ENCODE measurements at regions not wholly inside any gene's neighbourhood (a gene's known extent, or its start where the extent isn't known, plus 50 kb on each side); places are given as distances from the start of the nearest gene placed in this dataset.

DNA sequence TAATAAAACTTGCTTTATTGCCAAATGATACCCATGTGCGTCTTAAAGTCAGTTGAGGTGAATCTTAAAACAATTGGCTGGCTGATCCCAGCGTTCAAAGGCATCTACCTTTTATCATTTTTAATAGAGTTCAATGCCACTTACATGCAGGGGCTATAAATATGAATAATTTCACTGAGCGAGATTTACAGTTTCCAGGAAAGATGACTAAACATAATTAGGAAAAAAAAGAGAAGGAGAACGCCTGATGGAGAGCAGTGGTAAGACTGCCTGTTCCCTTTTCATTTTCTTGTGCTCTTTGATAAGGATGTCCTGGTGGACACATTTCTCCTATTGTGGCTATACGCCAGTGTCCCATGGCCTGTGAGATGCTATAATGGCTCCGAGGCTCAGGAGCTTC, 139.9 kb upstream of the SLC22A23 start:
- no peaks in the 10 kb centered on the region for H3K27me3 ChIP-seq (ENCODE audit: control insufficient read depth, insufficient read depth, low read length)
- H3K9me3 ChIP-seq (ENCODE audit: control insufficient read depth, insufficient read depth, low read length), result no peaks in the 10 kb centered on the region
- no peak overlapping the region for H3K27ac ChIP-seq (ENCODE audit: low read length)
- no CpG with 5 or more reads among the region's 6 CpGs for WGBS (ENCODE audit: insufficient coverage, insufficient read length)
- no peak overlapping the region for H3K4me3 ChIP-seq (ENCODE audit: low read length)
- no peaks in the 10 kb centered on the region for H3K36me3 ChIP-seq (ENCODE audit: control insufficient read depth, insufficient read depth, low read length)
- DNase-seq (ENCODE audit: low read depth, low spot score), result no peak
- no peaks in the 10 kb centered on the region for H3K4me1 ChIP-seq (ENCODE audit: control insufficient read depth, insufficient read depth, low read length)

DNA sequence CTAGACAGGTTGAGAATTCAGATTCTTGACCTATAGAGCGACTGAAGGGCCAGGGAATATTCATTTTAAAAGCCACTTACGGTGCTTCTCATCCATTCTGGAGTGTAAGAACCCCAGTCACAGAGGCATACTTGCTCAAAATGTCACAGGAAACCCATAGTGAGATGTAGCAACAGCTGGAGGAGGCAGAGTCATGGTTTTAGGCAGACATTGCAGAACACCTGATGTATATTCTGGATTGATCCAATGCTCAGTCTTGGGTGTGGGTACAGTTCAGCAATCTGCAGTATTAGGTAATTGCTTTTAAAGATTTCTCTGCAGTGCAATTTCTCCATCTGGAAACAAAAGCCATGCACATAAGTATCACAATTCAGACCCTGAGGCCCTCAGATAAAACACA, 137.4 kb upstream of the SLC22A23 start:
- Histone ChIP-seq H3K4me3 (ENCODE audit: low read length) (no peak overlapping the region), H3K9me3 (ENCODE audit: control insufficient read depth, insufficient read depth, low read length) (no peaks in the 10 kb centered on the region), H3K36me3 (ENCODE audit: control insufficient read depth, insufficient read depth, low read length) (no peaks in the 10 kb centered on the region), H3K4me1 (ENCODE audit: control insufficient read depth, insufficient read depth, low read length) (no peaks in the 10 kb centered on the region), H3K27me3 (ENCODE audit: control insufficient read depth, insufficient read depth, low read length) (no peaks in the 10 kb centered on the region), H3K27ac (ENCODE audit: low read length) (no peak overlapping the region)
- no peak for DNase-seq (ENCODE audit: low read depth, low spot score)
- no CpG with 5 or more reads among the region's 2 CpGs for WGBS (ENCODE audit: insufficient coverage, insufficient read length)

DNA sequence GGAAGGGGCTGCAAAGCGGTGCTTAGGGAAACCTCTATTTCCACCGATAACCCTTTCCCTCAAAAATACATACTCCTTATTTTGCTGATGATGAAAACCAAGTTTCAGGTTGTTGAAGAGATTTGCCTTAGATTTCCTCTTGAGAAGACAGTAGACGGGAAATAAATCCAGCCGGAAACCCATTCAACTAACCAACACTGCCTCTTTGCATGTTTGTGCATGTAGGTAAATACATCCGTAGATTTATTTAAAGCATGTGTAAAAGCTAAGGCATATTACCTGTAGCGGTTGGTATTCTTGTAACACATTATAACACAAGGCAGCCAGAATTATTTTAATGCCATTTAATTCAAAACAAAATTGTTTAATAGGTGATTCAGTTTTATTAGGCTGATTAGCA, 136.3 kb upstream of the SLC22A23 start:
- no peaks in the 10 kb centered on the region for H3K4me1 ChIP-seq (ENCODE audit: control insufficient read depth, insufficient read depth, low read length)
- H3K27me3 ChIP-seq (ENCODE audit: control insufficient read depth, insufficient read depth, low read length), result no peaks in the 10 kb centered on the region
- no CpG with 5 or more reads among the region's 6 CpGs for WGBS (ENCODE audit: insufficient coverage, insufficient read length)
- H3K36me3 ChIP-seq (ENCODE audit: control insufficient read depth, insufficient read depth, low read length), result no peaks in the 10 kb centered on the region
- H3K9me3 ChIP-seq (ENCODE audit: control insufficient read depth, insufficient read depth, low read length), result no peaks in the 10 kb centered on the region
- H3K27ac ChIP-seq (ENCODE audit: low read length), result no peak overlapping the region
- DNase-seq (ENCODE audit: low read depth, low spot score), result no peak
- no peak overlapping the region for H3K4me3 ChIP-seq (ENCODE audit: low read length)

DNA sequence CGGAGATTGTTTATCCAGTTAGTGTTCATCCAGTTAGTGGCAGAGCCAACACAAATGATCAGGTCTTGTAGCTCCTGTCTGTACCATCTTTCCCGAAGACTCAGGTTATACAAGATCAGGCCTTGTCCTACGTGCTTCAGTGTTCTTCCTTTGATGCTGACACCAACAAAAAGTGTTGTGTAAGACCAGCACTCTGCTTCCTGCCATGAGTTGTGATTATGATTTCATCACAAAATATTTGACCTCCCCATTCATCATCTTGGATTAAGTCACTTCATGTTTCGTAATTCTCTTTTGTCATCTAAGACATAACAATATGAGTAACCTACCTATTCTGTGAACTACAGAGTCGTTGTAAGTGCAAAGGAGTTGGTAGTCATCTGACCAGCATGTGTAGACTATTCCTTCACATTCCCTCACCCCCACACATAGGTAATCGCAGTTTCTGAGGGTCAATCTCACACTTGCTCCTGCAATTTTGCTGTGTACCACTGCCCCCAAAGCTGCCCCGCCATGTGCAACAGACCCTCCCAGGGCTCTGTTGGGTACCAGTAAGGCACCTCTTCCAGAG, 135.6 kb upstream of the SLC22A23 start:
- no peak for DNase-seq (ENCODE audit: low read depth, low spot score)
- no peaks in the 10 kb centered on the region for H3K9me3 ChIP-seq (ENCODE audit: control insufficient read depth, insufficient read depth, low read length)
- H3K27ac ChIP-seq (ENCODE audit: low read length), result no peak overlapping the region
- no peak overlapping the region for H3K4me3 ChIP-seq (ENCODE audit: low read length)
- no peaks in the 10 kb centered on the region for H3K4me1 ChIP-seq (ENCODE audit: control insufficient read depth, insufficient read depth, low read length)
- no CpG with 5 or more reads among the region's 7 CpGs for WGBS (ENCODE audit: insufficient coverage, insufficient read length)
- no peaks in the 10 kb centered on the region for H3K27me3 ChIP-seq (ENCODE audit: control insufficient read depth, insufficient read depth, low read length)
- H3K36me3 ChIP-seq (ENCODE audit: control insufficient read depth, insufficient read depth, low read length), result no peaks in the 10 kb centered on the region

DNA sequence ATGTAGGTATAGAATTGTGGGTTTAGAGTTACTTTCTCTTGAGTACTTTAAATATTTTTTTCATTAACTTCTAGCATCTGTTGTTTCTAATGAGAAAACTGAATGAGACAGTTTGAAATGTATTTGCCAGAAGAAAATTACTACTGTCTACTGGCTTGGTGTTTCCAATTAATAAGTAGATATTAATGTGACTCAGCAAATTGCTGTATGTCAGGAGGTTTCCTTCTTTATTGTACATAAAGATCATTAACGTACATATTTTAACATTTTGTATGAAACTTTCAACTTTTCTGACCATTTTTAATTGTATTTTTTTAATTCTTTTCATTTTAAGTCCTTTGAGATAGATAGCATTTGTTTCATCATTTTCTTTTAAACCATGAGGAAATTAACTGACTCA, 135.1 kb upstream of the SLC22A23 start:
- no peaks in the 10 kb centered on the region for H3K27me3 ChIP-seq (ENCODE audit: control insufficient read depth, insufficient read depth, low read length)
- no peaks in the 10 kb centered on the region for H3K9me3 ChIP-seq (ENCODE audit: control insufficient read depth, insufficient read depth, low read length)
- DNase-seq (ENCODE audit: low read depth, low spot score), result no peak
- no CpG with 5 or more reads among the region's 1 CpG for WGBS (ENCODE audit: insufficient coverage, insufficient read length)
- no peak overlapping the region for H3K27ac ChIP-seq (ENCODE audit: low read length)
- H3K4me1 ChIP-seq (ENCODE audit: control insufficient read depth, insufficient read depth, low read length), result no peaks in the 10 kb centered on the region
- no peak overlapping the region for H3K4me3 ChIP-seq (ENCODE audit: low read length)
- no peaks in the 10 kb centered on the region for H3K36me3 ChIP-seq (ENCODE audit: control insufficient read depth, insufficient read depth, low read length)

DNA sequence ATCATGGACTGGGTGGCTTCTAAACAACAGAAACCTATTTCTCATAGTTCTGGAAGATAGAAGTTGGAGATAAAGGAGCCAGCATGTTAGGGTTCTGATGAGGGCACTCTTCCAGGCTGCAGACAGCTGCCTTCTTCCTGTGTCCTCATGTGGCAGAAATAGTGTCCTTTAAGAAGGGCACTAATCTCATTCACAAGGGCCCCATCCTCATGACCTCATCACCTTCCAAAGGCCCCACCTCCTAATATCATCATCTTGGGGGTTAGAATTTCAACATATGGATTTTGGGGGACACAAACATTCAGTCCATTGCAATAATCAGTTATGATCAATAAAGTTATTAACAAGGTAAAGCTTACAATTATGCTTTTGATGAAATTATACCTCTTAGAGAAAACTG, 130.8 kb upstream of the SLC22A23 start:
- no peak for DNase-seq (ENCODE audit: low read depth, low spot score)
- Histone ChIP-seq H3K9me3 (ENCODE audit: control insufficient read depth, insufficient read depth, low read length) (no peaks in the 10 kb centered on the region), H3K4me1 (ENCODE audit: control insufficient read depth, insufficient read depth, low read length) (no peaks in the 10 kb centered on the region), H3K27ac (ENCODE audit: low read length) (no peak overlapping the region), H3K4me3 (ENCODE audit: low read length) (no peak overlapping the region), H3K27me3 (ENCODE audit: control insufficient read depth, insufficient read depth, low read length) (no peaks in the 10 kb centered on the region), H3K36me3 (ENCODE audit: control insufficient read depth, insufficient read depth, low read length) (no peaks in the 10 kb centered on the region)

DNA sequence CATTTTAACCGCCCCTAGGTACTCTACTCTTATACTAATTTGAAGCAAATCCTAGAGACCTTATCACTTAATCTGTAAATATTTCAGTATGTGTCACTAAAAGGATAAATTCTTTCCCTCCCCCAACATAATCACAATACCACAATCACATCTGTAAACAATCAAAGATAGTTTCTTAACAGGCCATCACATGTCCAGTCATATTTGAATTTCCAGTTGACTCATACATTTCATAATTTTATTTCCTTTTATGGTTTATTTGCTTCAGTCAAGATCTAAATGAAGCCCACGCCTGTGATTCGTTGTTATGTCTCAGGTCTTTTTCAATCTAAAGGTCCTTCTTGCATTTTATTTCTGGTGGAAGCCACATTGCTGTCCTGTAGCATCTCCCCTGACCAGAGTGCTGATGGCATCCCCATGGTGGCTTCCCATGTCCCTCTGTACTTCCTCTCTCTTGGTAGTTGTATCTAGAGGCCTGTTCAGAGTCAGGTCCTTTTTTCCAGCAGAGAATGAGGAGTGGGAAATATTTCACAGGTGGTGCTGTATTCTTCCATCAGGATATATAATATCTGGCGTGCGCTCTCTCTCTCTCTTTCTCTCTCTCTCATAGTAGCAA, 128.6 kb upstream of the SLC22A23 start:
- no peak for DNase-seq (ENCODE audit: low read depth, low spot score)
- Histone ChIP-seq H3K36me3 (ENCODE audit: control insufficient read depth, insufficient read depth, low read length) (no peaks in the 10 kb centered on the region), H3K27me3 (ENCODE audit: control insufficient read depth, insufficient read depth, low read length) (no peaks in the 10 kb centered on the region), H3K4me3 (ENCODE audit: low read length) (no peak overlapping the region), H3K4me1 (ENCODE audit: control insufficient read depth, insufficient read depth, low read length) (no peaks in the 10 kb centered on the region), H3K9me3 (ENCODE audit: control insufficient read depth, insufficient read depth, low read length) (no peaks in the 10 kb centered on the region), H3K27ac (ENCODE audit: low read length) (no peak overlapping the region)
- no CpG with 5 or more reads among the region's 5 CpGs for WGBS (ENCODE audit: insufficient coverage, insufficient read length)

DNA sequence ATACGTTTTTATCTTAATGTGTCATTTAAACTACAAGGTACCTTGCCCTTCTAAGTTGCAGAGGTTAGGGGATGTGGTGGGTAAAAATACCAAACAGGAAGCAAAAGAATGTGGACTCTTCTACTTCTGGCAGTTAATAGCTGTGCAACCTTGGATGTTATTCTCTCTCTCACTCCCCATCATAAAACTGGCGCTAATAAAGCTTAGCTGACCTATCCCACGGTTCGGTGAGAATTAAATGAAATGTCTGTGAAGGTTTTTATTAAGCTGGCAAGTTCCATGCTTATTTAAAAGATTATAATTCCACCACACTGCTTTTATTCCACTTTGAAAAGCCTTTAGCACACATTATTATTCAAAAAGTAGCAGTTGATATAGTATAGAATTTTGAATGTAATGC, 127.8 kb upstream of the SLC22A23 start:
- no peaks in the 10 kb centered on the region for H3K36me3 ChIP-seq (ENCODE audit: control insufficient read depth, insufficient read depth, low read length)
- H3K27ac ChIP-seq (ENCODE audit: low read length), result no peak overlapping the region
- no peaks in the 10 kb centered on the region; the same call in 1 of the 2 replicates for H3K4me1 ChIP-seq (ENCODE audit: control insufficient read depth, insufficient read depth, low read length)
- no peaks in the 10 kb centered on the region for H3K9me3 ChIP-seq (ENCODE audit: control insufficient read depth, insufficient read depth, low read length)
- no peak for DNase-seq (ENCODE audit: low read depth, low spot score)
- H3K27me3 ChIP-seq (ENCODE audit: control insufficient read depth, insufficient read depth, low read length), result no peaks in the 10 kb centered on the region
- no peak overlapping the region for H3K4me3 ChIP-seq (ENCODE audit: low read length)
- WGBS (ENCODE audit: insufficient coverage, insufficient read length), result no CpG with 5 or more reads among the region's 4 CpGs

DNA sequence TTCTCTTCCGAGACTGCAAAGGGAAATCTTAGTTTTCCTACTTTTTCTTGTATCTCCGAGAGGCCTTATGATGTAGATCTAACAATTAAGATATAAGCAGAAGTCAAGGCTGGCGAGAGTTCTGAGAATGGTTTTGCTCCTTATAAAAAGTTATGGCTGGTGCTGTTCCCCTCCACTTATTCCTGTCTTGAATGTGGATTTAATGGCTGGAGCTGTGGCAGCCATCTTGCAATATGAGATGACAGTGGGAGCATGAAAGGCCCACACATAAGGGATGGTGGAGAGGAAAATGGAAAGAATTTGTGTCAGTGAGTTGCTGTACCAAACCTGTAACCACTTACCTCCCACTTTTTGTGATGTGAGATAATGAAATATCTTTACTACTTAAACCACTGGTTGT, 124.6 kb upstream of the SLC22A23 start:
- WGBS (ENCODE audit: insufficient coverage, insufficient read length), result no CpG with 5 or more reads among the region's 3 CpGs
- Histone ChIP-seq H3K36me3 (ENCODE audit: control insufficient read depth, insufficient read depth, low read length) (no peaks in the 10 kb centered on the region), H3K27me3 (ENCODE audit: control insufficient read depth, insufficient read depth, low read length) (no peaks in the 10 kb centered on the region), H3K4me1 (ENCODE audit: control insufficient read depth, insufficient read depth, low read length) (peaks cover 2% of the 10 kb centered on the region), H3K4me3 (ENCODE audit: low read length) (no peak overlapping the region), H3K9me3 (ENCODE audit: control insufficient read depth, insufficient read depth, low read length) (no peaks in the 10 kb centered on the region), H3K27ac (ENCODE audit: low read length) (no peak overlapping the region)
- DNase-seq (ENCODE audit: low read depth, low spot score), result no peak

DNA sequence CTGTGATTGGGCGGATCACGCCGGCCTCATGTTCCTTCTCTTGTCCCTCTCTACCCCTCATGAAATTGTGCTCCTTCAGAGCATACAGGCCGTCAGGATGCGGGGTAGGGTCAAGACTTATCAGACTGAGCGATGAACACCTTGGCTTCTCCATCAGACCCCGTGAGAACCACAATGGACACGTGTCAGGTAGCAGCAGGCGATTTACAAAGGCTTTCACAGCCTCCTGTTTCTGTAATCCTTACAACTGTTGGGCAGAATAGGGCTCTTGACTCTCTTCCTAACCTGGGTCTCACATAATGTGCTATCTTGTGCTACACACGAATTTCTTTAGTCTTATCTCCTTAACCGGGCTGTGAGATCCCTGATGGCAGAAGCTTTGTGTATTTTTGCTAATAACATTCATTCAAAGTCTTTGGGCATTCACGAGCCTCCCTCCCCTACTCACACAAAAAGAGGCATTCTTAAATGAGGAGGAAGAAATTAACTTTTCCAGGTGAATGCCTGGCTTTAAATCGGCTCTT, 122.9 kb upstream of the SLC22A23 start:
- H3K27ac ChIP-seq (ENCODE audit: low read length), result no peak overlapping the region
- peaks cover 3% of the 10 kb centered on the region for H3K4me1 ChIP-seq (ENCODE audit: control insufficient read depth, insufficient read depth, low read length)
- no peak overlapping the region for H3K4me3 ChIP-seq (ENCODE audit: low read length)
- no peaks in the 10 kb centered on the region for H3K36me3 ChIP-seq (ENCODE audit: control insufficient read depth, insufficient read depth, low read length)
- H3K27me3 ChIP-seq (ENCODE audit: control insufficient read depth, insufficient read depth, low read length), result no peaks in the 10 kb centered on the region
- no peak for DNase-seq (ENCODE audit: low read depth, low spot score)
- no CpG with 5 or more reads among the region's 13 CpGs for WGBS (ENCODE audit: insufficient coverage, insufficient read length)
- H3K9me3 ChIP-seq (ENCODE audit: control insufficient read depth, insufficient read depth, low read length), result no peaks in the 10 kb centered on the region

DNA sequence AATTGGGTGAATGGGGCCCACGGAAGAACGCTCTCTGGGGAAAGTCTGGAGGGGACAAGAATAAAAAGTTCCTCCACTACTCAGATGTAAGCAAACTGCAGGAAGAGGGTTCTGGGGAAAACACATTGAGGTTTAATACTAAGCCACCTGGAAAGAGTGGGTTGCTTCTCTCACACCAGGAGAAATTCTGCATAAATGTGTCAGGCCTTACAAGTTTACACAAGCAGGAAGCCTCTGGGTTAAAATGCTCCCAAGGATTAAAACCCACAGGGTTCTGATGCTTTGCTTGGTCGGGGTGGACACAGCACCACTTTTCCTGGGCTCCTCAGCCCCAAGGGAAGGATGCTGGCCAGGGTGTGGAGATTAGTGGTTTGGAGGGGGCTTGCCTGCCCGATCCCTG, 122.1 kb upstream of the SLC22A23 start:
- no CpG with 5 or more reads among the region's 4 CpGs for WGBS (ENCODE audit: insufficient coverage, insufficient read length)
- no peaks in the 10 kb centered on the region for H3K9me3 ChIP-seq (ENCODE audit: control insufficient read depth, insufficient read depth, low read length)
- no peak for DNase-seq (ENCODE audit: low read depth, low spot score)
- no peaks in the 10 kb centered on the region for H3K36me3 ChIP-seq (ENCODE audit: control insufficient read depth, insufficient read depth, low read length)
- H3K4me3 ChIP-seq (ENCODE audit: low read length), result no peak overlapping the region
- no peaks in the 10 kb centered on the region for H3K27me3 ChIP-seq (ENCODE audit: control insufficient read depth, insufficient read depth, low read length)
- peaks cover 3% of the 10 kb centered on the region for H3K4me1 ChIP-seq (ENCODE audit: control insufficient read depth, insufficient read depth, low read length)
- no peak overlapping the region for H3K27ac ChIP-seq (ENCODE audit: low read length)
